GM12878 (cell line): ENCODE measurements at regions not wholly inside any gene's neighbourhood (a gene's known extent, or its start where the extent isn't known, plus 50 kb on each side); places are given as distances from the start of the nearest gene placed in this dataset.

Experiments
- ATAC-seq: fragments of 200-7000 bp; cut with Tn5 transposase; 3 replicates; pipeline ENCODE4 v1.9.1; 2020; ENCODE audit warnings: mild to moderate bottlenecking, moderate library complexity
- BruUV-seq: library from RNA; stranded (reverse); fragments of 400-500 nt; replicated peaks from 2 replicates; lab custom pipeline; 2021; lab: Mats Ljungman, UMichigan
- CTCF ChIA-PET: fragments of 300-600 bp; sonication (Branson Sonifier 250); formaldehyde crosslinking; extraction: SDS; loops from one replicate; lab custom pipeline; 2021; ENCODE audit warnings: inconsistent platforms; lab: Yijun Ruan, JAX
- POLR2A ChIA-PET: fragments of 350-600 bp; formaldehyde crosslinking; extraction: SDS; loops from one replicate; lab custom pipeline; 2021; ENCODE audit warnings: inconsistent platforms; lab: Charles Lee
- RAD21 ChIA-PET: fragments of 300-600 bp; sonication (Branson Sonifier 250); formaldehyde crosslinking; loops from one replicate; lab custom pipeline; 2023; ENCODE audit warnings: antibody characterized with exemption; ENCODE audit not compliant: unreplicated experiment; lab: Charles Lee
- SMC1A ChIA-PET: fragments of 300-600 bp; sonication (Branson Sonifier 250); formaldehyde crosslinking; loops from one replicate; lab custom pipeline; 2023; ENCODE audit not compliant: unreplicated experiment, uncharacterized antibody; lab: Charles Lee
- DNase-seq: peaks from one replicate; pipeline ENCODE4 v3.0.0-alpha.2; 2011; ENCODE audit warnings: low read depth, low spot score
- FAIRE-seq: peaks from 3 replicates; lab custom pipeline; 2011; peaks lifted over from hg19 to GRCh38; lab: Jason Lieb, UNC
- H2AFZ ChIP-seq: 2 replicates; pipeline ENCODE4 v1.6.0; 2011; ENCODE audit warnings: low read depth, low read length, control low read depth; ENCODE audit not compliant: control insufficient read depth
- H3K27ac ChIP-seq: 2 replicates; pipeline ENCODE4 v1.5.1; 2011; ENCODE audit warnings: control low read depth; ENCODE audit not compliant: control insufficient read depth, insufficient read depth
- H3K27me3 ChIP-seq, 2 experiments: replicated peaks in 1 of 2; 2 replicates each; pipeline versions ENCODE4 v1.6.0 to v1.6.1; 2011; ENCODE audit warnings: low read length in 1 of 2; ENCODE audit not compliant: control insufficient read depth in 2 of 2, insufficient read depth in 2 of 2
- H3K36me3 ChIP-seq, 2 experiments: 2 replicates each; pipeline ENCODE4 v1.5.1; 2011; ENCODE audit warnings: low read length in 1 of 2; ENCODE audit not compliant: control insufficient read depth in 2 of 2, insufficient read depth in 2 of 2
- H3K4me1 ChIP-seq: 2 replicates; pipeline ENCODE4 v1.6.1; 2011; ENCODE audit warnings: mild to moderate bottlenecking, low read length, moderate library complexity, mixed read lengths; ENCODE audit not compliant: control insufficient read depth, insufficient read depth
- H3K4me2 ChIP-seq: 2 replicates; pipeline ENCODE4 v1.6.0; 2011; ENCODE audit warnings: control low read depth; ENCODE audit not compliant: control insufficient read depth, insufficient read depth
- H3K4me3 ChIP-seq: fragments of 200-600 bp; sonication (generic); 2 replicates; pipeline ENCODE4 v1.5.1; 2016
- H3K79me2 ChIP-seq: 2 replicates; pipeline ENCODE4 v1.6.0; 2011; ENCODE audit warnings: low read length; ENCODE audit not compliant: control insufficient read depth, insufficient read depth
- H3K9ac ChIP-seq: 2 replicates; pipeline ENCODE4 v1.8.0; 2011; ENCODE audit warnings: low read length, control low read depth, mixed read lengths; ENCODE audit not compliant: control insufficient read depth, insufficient read depth
- H3K9me3 ChIP-seq: replicated peaks from 3 replicates; pipeline ENCODE4 v1.5.1; 2011; ENCODE audit warnings: mild to moderate bottlenecking, low read length; ENCODE audit not compliant: control insufficient read depth, insufficient read depth
- H4K20me1 ChIP-seq: 2 replicates; pipeline ENCODE4 v1.6.0; 2011; ENCODE audit not compliant: control insufficient read depth, insufficient read depth
- CBX5 ChIP-seq: sonication (generic); IDR thresholded peaks from 2 replicates; pipeline ENCODE4 v1.6.1; 2016; ENCODE audit warnings: low read depth, moderate library complexity, mild to moderate bottlenecking, inconsistent platforms
- EED ChIP-seq: sonication (generic); IDR thresholded peaks from 2 replicates; pipeline ENCODE4 v1.6.1; 2016; ENCODE audit warnings: antibody characterized with exemption, low read depth
- ELK1 ChIP-seq: IDR thresholded peaks from 2 replicates; pipeline ENCODE4 v1.6.1; 2012; ENCODE audit warnings: low read depth, low read length, improper control_type of control experiment
- ETV6 ChIP-seq, 2 experiments: fragments of 450-650 bp in 1 of 2; IDR thresholded peaks in 1 of 2; conservative IDR thresholded peaks in 1 of 2; 2 replicates each; pipeline ENCODE4 v1.6.1; 2014; ENCODE audit warnings: antibody characterized with exemption in 1 of 2, borderline replicate concordance in 1 of 2, low read depth in 1 of 2, mild to moderate bottlenecking in 1 of 2, moderate library complexity in 1 of 2
- HDAC6 ChIP-seq: fragments of 200-600 bp; sonication (generic); IDR thresholded peaks from one replicate; pipeline ENCODE4 v1.8.0; 2017; ENCODE audit warnings: antibody characterized with exemption; ENCODE audit not compliant: unreplicated experiment
- HSF1 ChIP-seq: fragments of 150-350 bp; IDR thresholded peaks from 2 replicates; pipeline ENCODE4 v1.6.1; 2014; ENCODE audit warnings: mild to moderate bottlenecking, low read depth, low read length
- NRF1 ChIP-seq: conservative IDR thresholded peaks from 2 replicates; pipeline ENCODE4 v1.6.1; 2011; ENCODE audit warnings: mild to moderate bottlenecking, low read depth, low read length, improper control_type of control experiment
- POU2F2 ChIP-seq: IDR thresholded peaks from 3 replicates; pipeline ENCODE4 v1.6.1; 2011; ENCODE audit warnings: low read depth, mild to moderate bottlenecking, low read length, borderline replicate concordance
- RAD21 ChIP-seq: IDR thresholded peaks from 2 replicates; pipeline ENCODE4 v1.6.1; 2011; ENCODE audit warnings: mild to moderate bottlenecking, low read depth, low read length, moderate library complexity; ENCODE audit not compliant: insufficient read depth
- SMAD5 ChIP-seq: IDR thresholded peaks from 2 replicates; pipeline ENCODE4 v1.6.1; 2016; ENCODE audit warnings: antibody characterized with exemption, low read depth
- SMC3 ChIP-seq: IDR thresholded peaks from 2 replicates; pipeline ENCODE4 v1.6.1; 2011; ENCODE audit warnings: low read length, improper control_type of control experiment, borderline replicate concordance
- SREBF2 ChIP-seq: IDR thresholded peaks from 2 replicates; pipeline ENCODE4 v1.6.1; 2012; ENCODE audit warnings: mild to moderate bottlenecking, low read length
- SRF ChIP-seq, 2 experiments: IDR thresholded peaks; 2 replicates each; pipeline ENCODE4 v1.6.1; 2011; ENCODE audit warnings: low read depth in 2 of 2, low read length in 2 of 2, mild to moderate bottlenecking in 1 of 2, moderate library complexity in 1 of 2
- YY1 ChIP-seq: IDR thresholded peaks from 2 replicates; pipeline ENCODE4 v1.6.1; 2011; ENCODE audit warnings: low read depth, mild to moderate bottlenecking, low read length
- ZNF24 ChIP-seq: fragments of 450-650 bp; IDR thresholded peaks from 2 replicates; pipeline ENCODE4 v1.6.1; 2017; ENCODE audit warnings: antibody characterized with exemption, mild to moderate bottlenecking
- ZNF622 ChIP-seq: fragments of 450-650 bp; IDR thresholded peaks from 2 replicates; pipeline ENCODE4 v1.6.1; 2017; ENCODE audit warnings: mild to moderate bottlenecking, inconsistent platforms
- ZNF687 ChIP-seq: fragments of 450-650 bp; IDR thresholded peaks from 2 replicates; pipeline ENCODE4 v1.6.1; 2017; ENCODE audit warnings: mild to moderate bottlenecking, moderate library complexity
- WGBS: methylation state at CpG from one replicate; pipeline ENCODE4 v1.1.6; 2016; ENCODE audit warnings: low lambda C conversion rate; ENCODE audit not compliant: insufficient replicate concordance, insufficient coverage; ENCODE audit errors: missing lambda C conversion rate; 5-methylcytosine and 5-hydroxymethylcytosine counted together
- in situ Hi-C: fragments of 300-500 bp; cut with MboI; formaldehyde crosslinking; loops from 9 replicates; pipeline ENCODE4 v1.14.3; 2018; ENCODE audit warnings: mixed read lengths
- intact Hi-C: fragments of 100-400 bp; cut with micrococcal nuclease; formaldehyde crosslinking; loops from one replicate; pipeline ENCODE4 v1.14.2; 2022; ENCODE audit not compliant: unreplicated experiment

GRCh38 chrX:20531667-20532066 is 265.0 kb upstream of the RPS6KA3 start (continued):
- TF ChIP-seq ZNF687 = no peak
- no peak for TF ChIP-seq NRF1

- BruUV-seq = no TSS peak
- 2% methylated on average over 9 of the region's 9 CpGs for WGBS
- FAIRE-seq = peak; percentile 90
- ATAC-seq = peak; percentile 77
- Histone ChIP-seq H4K20me1 (no peaks in the 10 kb centered on the region), H3K36me3 (no peaks in the 10 kb centered on the region), H3K27ac (no peak overlapping the region), H3K9me3 (no peaks in the 10 kb centered on the region), H2AFZ (no peak overlapping the region), H3K4me2 (no peak overlapping the region), H3K4me3 (no peak overlapping the region), H3K79me2 (no peaks in the 10 kb centered on the region), H3K9ac (no peak overlapping the region), H3K27me3 (no peaks in the 10 kb centered on the region; a peak in 2 of 4 replicates), H3K4me1 (no peaks in the 10 kb centered on the region)
- intact Hi-C loops (loop anchor here (1.0 to 5.0 kb wide), 2 partner anchors 207 to 950 kb away; no protein-coding TSS in a partner anchor), in situ Hi-C loops (loop anchor here (5.0 kb wide), 1 partner anchor 952 kb away; no protein-coding TSS in a partner anchor)
- ChIA-PET SMC1A (interaction anchor here (0.6 to 6.2 kb wide), 17 partner anchors 14 to 1217 kb away, joined by 3 to 57 read pairs (median 3); no protein-coding TSS in a partner anchor), POLR2A (interaction anchor here (0.6 kb wide), 1 partner anchor 212 kb away, joined by 3 read pairs; no protein-coding TSS in a partner anchor), CTCF (interaction anchor here (0.5 to 10.3 kb wide), 43 partner anchors 8 to 1237 kb away, joined by 3 to 148 read pairs (median 4); partner anchors contain the start of gene SMPX), RAD21 (interaction anchor here (0.6 to 5.3 kb wide), 13 partner anchors 8 to 1123 kb away, joined by 3 to 38 read pairs (median 4); no protein-coding TSS in a partner anchor)
- DNase-seq = peak; percentile 5
- TF ChIP-seq HSF1 = no peak
- no peak for TF ChIP-seq ZNF622
- no peak for TF ChIP-seq ETV6 (conservative IDR thresholded peaks at IDR 0.05 in 1 of 2, IDR thresholded peaks at IDR 0.05 in 1 of 2; ENCODE audit: borderline replicate concordance in 1 of 2, low read depth in 1 of 2)
- no peak for TF ChIP-seq CBX5
- TF ChIP-seq SMAD5 = no peak
- no peak for TF ChIP-seq SREBF2
- no peak for TF ChIP-seq ELK1
- no peak for TF ChIP-seq SRF (IDR thresholded peaks at IDR 0.05; ENCODE audit: low read depth in 2 of 2, low read length in 2 of 2)
- TF ChIP-seq YY1 = 0 out of 2 replicates have a peak, but pooled peaks have one; percentile 32
- no peak for TF ChIP-seq POU2F2
- TF ChIP-seq SMC3 = peak; percentile 75
- TF ChIP-seq HDAC6 = no peak
- no peak for TF ChIP-seq EED
- TF ChIP-seq RAD21 = peak; percentile 82
- no peak for TF ChIP-seq ZNF24
These were observed 263.8 kb upstream of the RPS6KA3 start for GRCh38 chrX:20530406-20530921.
